ENCODE measurements at regions not wholly inside any gene's neighbourhood (a gene's known extent, or its start where the extent isn't known, plus 50 kb on each side); places are given as distances from the start of the nearest gene placed in this dataset.
"Not testable (repeated sequence)": the region's sequence is repeated elsewhere in the genome, so short reads cannot be mapped to it uniquely, and the experiment has no call there.

DNA sequence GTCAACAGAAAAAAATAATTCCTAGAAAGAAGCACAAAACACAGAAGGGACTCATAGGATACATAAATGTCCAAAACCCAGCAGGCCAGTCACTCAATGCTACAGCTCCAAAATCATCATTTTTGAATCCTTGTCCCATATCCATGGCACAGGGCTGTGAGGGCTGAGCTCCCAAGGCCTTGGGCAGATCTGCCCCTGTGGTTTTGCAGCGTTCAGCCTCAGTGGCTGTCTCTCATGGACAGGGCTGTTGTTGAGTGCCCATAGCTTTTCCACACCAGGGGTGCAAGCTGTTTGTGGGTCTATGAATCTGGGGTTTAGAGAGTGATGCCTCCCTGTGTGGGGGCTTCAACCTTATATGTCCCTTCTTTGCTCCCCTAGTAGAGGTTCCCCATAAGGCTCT lies 243.2 kb downstream of the CWH43 start:
- not testable (repeated sequence) for DNase-seq

GRCh38 chr4:49229713-49230112 lies 243.6 kb downstream of the CWH43 start:
- DNase-seq, result not testable (repeated sequence)

GRCh38 chr4:49233346-49233745 lies 247.3 kb downstream of the CWH43 start:
- not testable (repeated sequence) for DNase-seq

- not testable (repeated sequence) for DNase-seq
Observed at GRCh38 chr4:49233749-49234148, 247.7 kb downstream of the CWH43 start.

DNA sequence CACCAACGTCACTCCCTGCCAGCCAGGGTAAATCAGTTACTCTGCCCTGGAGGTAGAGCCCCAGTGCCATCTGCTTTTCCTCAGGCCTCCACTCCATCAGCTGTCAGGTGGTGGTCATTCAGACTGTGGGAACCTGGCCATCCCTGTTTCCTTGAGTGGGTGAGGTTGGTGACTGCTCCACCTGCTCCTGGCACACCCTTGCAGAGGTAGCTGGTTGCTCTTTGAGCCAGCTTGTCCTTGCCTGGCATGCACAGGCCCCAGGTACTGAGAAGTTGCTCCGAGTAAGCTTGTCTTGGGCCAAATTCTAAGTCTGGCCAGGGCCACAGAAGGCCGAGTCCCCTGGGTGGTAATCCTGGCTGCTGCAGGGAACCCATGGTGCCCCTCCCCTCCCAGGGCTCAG lies 248.3 kb downstream of the CWH43 start:
- DNase-seq, result not testable (repeated sequence)

DNA sequence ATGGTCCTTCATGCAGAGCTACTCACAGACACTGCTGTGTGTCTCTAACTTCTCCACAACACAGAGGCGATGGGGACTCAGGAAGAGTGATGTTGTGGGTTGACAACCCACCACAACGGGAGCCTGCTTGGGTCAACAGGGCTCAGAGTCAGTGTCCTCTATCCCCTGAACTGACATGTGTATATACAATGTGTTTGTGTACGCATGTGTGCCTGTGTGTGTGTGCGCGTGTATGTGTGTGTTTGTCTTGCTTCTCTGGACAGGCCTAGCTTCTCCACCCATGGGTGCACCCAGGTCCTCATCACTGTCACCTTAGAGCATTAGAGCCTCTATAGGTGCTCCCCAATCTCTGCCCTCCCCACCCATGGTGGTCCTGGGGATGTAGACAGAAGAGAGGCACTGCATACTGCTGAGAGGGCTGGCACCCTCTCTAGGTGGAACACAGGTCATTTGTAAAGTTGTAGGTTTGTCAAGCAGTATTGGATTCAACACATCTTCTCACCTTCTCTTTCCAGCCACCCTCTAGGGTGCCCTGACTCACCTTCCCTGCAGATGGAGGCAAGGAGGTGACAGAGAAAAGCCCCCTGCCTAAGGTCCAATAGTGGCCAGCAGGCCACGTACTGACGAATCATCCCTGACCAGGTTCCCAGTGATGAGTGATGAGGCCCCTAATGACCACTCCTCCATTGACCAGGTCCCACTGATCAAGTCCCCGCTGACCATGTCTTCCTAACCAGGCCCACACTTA lies 249.5 kb downstream of the CWH43 start:
- DNase-seq, result not testable (repeated sequence)

DNA sequence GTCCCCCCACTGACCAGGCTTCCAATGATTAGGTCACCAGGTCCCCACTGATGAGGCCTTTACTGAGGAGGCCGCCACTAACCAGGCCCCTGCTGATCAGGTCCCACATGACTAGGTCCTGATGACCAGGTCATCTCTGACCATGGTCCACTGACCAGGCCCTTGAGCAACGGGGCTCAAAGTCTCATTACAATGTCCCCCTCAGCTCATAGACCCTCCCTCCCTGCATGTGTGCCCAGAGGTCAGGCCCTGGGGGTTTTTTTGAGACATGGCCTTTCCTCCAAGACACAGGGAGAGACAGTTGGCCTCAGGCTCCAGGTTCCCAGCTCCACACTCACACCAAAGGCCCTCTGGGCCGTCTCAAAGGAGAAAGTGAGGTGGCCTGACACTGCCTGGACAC lies 250.4 kb downstream of the CWH43 start:
- DNase-seq, result not testable (repeated sequence)

- DNase-seq, result not testable (repeated sequence)
Observed at GRCh38 chr4:49241295-49241694, 255.2 kb downstream of the CWH43 start.

DNA sequence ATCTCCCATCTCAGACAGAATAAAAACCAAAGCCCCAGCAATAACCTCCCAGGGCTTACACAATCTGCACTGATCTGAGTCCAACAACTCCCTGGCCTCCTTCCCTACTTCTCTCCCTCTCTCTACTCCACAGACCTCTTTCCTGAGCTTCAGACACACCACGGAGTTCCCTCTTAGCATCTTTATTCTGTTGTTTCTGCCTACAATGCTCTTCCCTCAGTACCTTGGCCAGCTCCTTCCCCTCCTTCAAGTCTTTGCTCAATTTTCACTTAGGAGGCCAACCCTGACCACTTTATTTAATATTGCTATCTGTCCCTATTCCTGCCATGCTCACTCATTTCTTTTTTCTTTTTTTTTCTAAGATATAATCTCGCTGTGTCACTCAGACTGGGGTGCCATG lies 276.7 kb downstream of the CWH43 start:
- DNase-seq, result not testable (repeated sequence)

- not testable (repeated sequence) for DNase-seq
Observed at GRCh38 chr4:49270435-49270834, 284.4 kb downstream of the CWH43 start.

GRCh38 chr4:49270912-49271311 lies 284.8 kb downstream of the CWH43 start:
- not testable (repeated sequence) for DNase-seq

DNA sequence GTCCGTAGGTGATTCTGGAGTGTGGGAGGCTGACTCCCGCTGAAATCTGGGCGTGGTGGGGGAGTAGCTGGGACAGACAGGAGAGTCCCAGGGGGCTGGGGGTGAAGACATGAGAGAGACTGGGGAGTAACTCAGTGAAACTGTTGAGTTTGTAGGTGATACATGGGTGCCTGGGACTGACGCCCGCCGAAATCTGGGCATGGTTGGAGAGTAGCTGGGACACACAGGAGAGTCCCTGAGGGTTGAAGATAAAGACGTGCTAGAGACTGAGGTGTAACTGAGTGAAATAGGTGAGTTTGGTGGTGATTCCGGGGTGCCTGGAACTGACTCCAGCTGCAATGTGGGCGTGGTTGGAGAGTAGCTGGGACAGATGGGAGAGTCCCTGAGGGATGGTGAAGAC lies 299.8 kb downstream of the CWH43 start:
- DNase-seq, result not testable (repeated sequence)

GRCh38 chr4:49286926-49287745 lies 301.1 kb downstream of the CWH43 start:
- not testable (repeated sequence) for DNase-seq

DNA sequence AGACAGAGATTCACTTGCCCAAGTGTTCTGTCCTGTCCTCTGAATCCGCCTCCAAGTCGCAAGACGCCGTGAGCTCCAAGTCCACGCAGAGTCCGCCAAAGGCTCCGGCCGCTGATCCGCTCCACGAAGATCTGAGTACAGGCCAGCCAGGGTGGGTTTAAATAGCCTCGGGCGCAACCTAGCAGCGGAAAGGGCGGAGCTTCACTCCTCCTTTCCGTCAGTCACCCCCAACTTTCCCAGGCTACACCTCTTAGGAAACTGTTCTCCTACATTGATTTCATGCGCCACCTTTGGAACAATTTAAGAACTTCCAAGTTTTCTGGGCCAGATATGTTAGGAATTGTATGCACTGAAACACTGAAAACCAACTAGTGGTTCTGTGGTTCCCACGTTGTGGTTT lies 301.8 kb downstream of the CWH43 start:
- not testable (repeated sequence) for DNase-seq

DNA sequence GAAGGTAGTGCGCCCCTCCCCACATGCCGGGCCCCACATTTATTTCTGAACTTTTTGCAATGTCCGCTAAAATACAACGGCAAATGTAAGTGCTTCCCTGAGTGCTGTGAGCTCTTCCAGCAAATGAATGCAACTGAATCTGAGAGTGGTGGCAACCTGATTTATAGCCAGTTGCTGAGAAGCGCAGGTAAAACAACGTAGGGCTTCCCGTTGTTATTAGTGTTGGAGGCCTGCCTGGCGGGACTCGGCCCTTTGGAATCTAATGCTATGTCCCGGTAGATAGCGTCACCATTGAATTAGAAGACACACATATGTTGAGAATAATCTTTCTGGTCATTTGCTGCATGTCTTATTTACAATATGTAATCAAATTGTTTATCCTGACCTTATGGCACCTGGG lies 302.7 kb downstream of the CWH43 start:
- not testable (repeated sequence) for DNase-seq

- not testable (repeated sequence) for DNase-seq
Observed at GRCh38 chr4:49314815-49315214, 328.7 kb downstream of the CWH43 start.

GRCh38 chr4:49320725-49321410 lies 334.8 kb downstream of the CWH43 start:
- not testable (repeated sequence) for DNase-seq

DNA sequence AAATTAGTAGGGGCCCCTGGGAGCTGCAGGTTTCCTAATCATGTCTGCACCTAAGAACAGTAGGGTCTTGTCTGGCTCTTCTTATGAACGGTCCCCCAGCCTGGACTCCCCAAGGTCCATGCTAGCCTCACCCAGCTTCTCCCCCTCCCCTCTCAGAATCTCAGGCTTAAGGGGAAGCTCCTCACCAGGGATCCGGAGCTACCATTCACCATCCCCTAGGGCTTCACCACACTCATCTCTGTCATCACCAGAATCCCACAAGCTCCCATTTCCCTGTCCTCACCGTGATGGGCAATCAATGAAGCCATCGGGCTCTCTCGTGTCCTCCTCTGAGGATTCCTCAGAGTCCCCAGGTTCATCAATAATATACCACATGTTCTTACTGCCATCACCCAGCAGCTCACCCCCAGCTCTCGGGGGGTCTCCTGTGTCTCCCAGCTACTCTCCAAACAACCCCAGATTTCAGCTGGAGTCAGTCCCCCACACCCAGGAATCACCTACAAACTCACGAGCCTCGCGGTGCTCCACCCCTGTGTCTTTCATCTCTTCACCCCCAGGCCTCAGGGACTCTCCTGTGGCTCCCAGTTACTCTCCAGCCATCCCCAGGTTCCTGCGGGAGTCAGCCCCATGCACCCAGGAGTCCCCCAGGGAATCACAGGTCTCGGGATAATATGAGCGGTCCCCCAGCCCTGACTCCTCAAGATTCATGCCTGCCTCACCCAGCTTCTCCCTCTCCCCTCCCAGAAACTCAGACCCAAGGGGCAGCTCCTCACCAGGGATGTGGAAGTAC lies 335.6 kb downstream of the CWH43 start:
- DNase-seq, result not testable (repeated sequence)

- DNase-seq, result not testable (repeated sequence)
Observed at GRCh38 chr4:49322610-49323572, 336.8 kb downstream of the CWH43 start.

GRCh38 chr4:49323573-49323940 lies 337.5 kb downstream of the CWH43 start:
- DNase-seq, result not testable (repeated sequence)

Measured in right kidney (tissue), 1 donor.